ENCODE measurements at regions not wholly inside any gene's neighbourhood (a gene's known extent, or its start where the extent isn't known, plus 50 kb on each side); places are given as distances from the start of the nearest gene placed in this dataset.
"Not testable (repeated sequence)": the region's sequence is repeated elsewhere in the genome, so short reads cannot be mapped to it uniquely, and the experiment has no call there.

DNA sequence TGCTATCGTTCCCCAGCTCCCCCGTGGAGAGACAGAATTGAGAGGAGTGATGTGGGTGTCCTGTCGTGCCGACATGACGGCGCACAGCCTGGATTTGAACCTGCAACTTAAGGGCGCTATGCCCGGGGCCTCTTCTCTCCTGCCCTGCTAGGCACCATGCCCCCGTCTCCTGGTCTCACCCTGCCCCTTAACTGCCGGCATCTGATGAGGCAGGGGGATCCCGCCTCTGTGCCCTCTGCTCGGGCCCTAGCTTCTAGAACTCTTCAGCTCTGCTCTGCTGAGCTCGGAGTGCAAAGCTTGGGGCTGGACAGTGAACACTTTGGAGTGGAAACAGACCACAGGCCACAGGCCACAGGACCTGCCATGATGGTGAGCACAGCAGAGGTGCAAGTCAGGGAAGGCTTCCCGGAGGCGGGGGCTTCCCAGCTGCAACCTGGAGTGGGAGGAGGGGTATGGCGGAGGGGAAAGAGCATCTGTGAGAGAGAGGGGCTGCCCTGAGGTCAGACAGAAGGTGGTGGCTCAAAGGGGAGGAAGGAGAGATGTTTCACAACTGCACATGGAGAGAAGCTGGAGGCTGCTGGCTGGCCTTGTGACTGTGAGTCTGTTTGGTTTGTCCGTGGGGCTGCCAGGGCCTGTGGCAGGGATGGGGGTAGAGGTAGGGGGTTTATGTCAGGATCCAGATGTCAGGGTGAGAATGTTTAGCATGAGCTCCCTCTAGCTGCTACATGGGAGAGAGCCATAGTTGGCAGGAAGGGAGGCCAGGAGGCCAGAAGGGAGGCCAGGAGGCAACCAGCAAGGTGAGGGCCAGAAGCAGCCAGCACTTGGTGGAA is 107.8 kb downstream of the CRLF3 start:
- no peaks in the 10 kb centered on the region for H3K27me3 Mint-ChIP-seq (ENCODE audit: unreplicated experiment)
- H3K36me3 Mint-ChIP-seq (ENCODE audit: unreplicated experiment) = peaks cover 7% of the 10 kb centered on the region
- H3K9me3 Mint-ChIP-seq (ENCODE audit: unreplicated experiment) = no peaks in the 10 kb centered on the region
- peak; percentile 41 for TF ChIP-seq CTCF (IDR thresholded peaks at IDR 0.05)
- H3K4me3 Mint-ChIP-seq (ENCODE audit: unreplicated experiment) = no peak overlapping the region
- no peak overlapping the region for H3K27ac Mint-ChIP-seq (ENCODE audit: unreplicated experiment)
- peaks cover 19% of the 10 kb centered on the region for H3K4me1 Mint-ChIP-seq (ENCODE audit: unreplicated experiment)
- DNase-seq (ENCODE audit: extremely low spot score, unreplicated experiment) = no peak

DNA sequence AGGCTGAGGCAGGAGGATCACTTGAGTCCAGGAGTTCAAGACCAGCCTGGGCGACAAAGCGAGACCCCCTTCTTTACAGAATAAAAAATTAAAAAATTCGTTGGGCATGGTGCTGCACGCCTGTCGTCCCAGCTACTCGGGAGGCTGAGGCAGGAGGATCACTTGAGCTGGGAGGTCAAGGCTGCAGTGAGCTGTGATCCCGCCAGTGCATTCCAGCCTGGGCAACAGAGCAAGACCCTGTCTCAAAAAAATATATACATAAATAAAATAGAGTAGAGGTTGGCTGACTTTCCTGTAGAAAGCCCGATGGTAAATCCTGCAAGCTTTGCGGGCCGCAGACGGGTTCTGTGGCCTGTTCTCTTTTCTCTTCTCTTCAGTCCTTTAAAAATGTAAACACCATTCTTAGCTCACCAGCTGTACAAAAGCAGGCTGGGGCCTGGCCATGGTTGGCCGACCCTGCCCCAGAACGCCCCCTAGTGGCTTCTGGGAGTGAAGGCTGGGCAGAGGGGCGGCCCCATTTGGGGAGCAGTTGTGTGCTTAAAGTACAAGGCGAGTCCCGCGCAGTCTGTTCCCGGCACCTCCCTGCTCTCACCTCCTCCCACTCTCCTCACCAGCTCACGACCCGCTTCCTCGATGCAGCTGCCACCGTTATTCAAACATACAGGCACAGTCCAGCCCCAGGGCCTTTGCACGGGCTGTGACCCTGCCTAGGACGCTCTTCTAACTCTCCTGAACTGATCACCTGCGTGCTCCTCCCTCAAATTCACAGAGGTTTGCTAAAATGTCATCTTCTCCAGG is 109.5 kb downstream of the CRLF3 start:
- not testable (repeated sequence) for H3K27ac Mint-ChIP-seq (ENCODE audit: unreplicated experiment); H3K27me3 Mint-ChIP-seq (ENCODE audit: unreplicated experiment); H3K36me3 Mint-ChIP-seq (ENCODE audit: unreplicated experiment); H3K9me3 Mint-ChIP-seq (ENCODE audit: unreplicated experiment); DNase-seq (ENCODE audit: extremely low spot score, unreplicated experiment); H3K4me3 Mint-ChIP-seq (ENCODE audit: unreplicated experiment)
- TF ChIP-seq CTCF (IDR thresholded peaks at IDR 0.05) = peak; percentile 65
- H3K4me1 Mint-ChIP-seq (ENCODE audit: unreplicated experiment) = peaks cover 32% of the 10 kb centered on the region

- DNase-seq (ENCODE audit: extremely low spot score, unreplicated experiment); H3K4me3 Mint-ChIP-seq (ENCODE audit: unreplicated experiment); H3K27me3 Mint-ChIP-seq (ENCODE audit: unreplicated experiment); H3K9me3 Mint-ChIP-seq (ENCODE audit: unreplicated experiment); H3K27ac Mint-ChIP-seq (ENCODE audit: unreplicated experiment); H3K36me3 Mint-ChIP-seq (ENCODE audit: unreplicated experiment): not testable (repeated sequence)
- H3K4me1 Mint-ChIP-seq (ENCODE audit: unreplicated experiment) = peaks cover 29% of the 10 kb centered on the region
Measured at GRCh38 chr17:30713805-30714204, 110.7 kb downstream of the CRLF3 start.

DNA sequence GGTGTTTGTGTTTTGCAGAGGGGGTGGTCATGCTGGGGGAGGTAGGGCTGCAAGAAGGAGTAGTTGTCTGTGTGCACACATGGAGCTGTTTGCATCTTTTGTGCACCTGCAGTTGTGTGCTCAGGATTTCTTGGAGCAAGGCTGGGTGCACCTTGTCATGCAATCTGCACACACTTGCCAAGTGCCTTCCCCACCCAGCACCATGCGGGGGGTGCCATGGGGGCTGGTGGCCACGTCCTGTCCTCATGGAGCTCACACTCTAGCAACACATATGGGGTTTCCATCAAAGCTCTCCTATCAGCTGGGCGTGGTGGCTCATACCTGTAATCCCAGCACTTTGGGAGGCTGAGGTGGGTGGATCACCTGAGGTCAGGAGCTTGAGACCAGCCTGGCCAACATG is 111.6 kb downstream of the CRLF3 start:
- not testable (repeated sequence) for H3K9me3 Mint-ChIP-seq (ENCODE audit: unreplicated experiment); DNase-seq (ENCODE audit: extremely low spot score, unreplicated experiment); H3K36me3 Mint-ChIP-seq (ENCODE audit: unreplicated experiment); H3K27me3 Mint-ChIP-seq (ENCODE audit: unreplicated experiment); H3K27ac Mint-ChIP-seq (ENCODE audit: unreplicated experiment); H3K4me3 Mint-ChIP-seq (ENCODE audit: unreplicated experiment)
- peaks cover 29% of the 10 kb centered on the region for H3K4me1 Mint-ChIP-seq (ENCODE audit: unreplicated experiment)

GRCh38 chr17:30711626-30712507 is 112.6 kb downstream of the CRLF3 start:
- Mint-ChIP-seq H3K4me1 (ENCODE audit: unreplicated experiment) (peaks cover 35% of the 10 kb centered on the region), H3K4me3 (ENCODE audit: unreplicated experiment) (peak overlapping the region; percentile 83)
- not testable (repeated sequence) for H3K36me3 Mint-ChIP-seq (ENCODE audit: unreplicated experiment); H3K27me3 Mint-ChIP-seq (ENCODE audit: unreplicated experiment); H3K9me3 Mint-ChIP-seq (ENCODE audit: unreplicated experiment); DNase-seq (ENCODE audit: extremely low spot score, unreplicated experiment); H3K27ac Mint-ChIP-seq (ENCODE audit: unreplicated experiment)

GRCh38 chr17:30711176-30711575 is 113.3 kb downstream of the CRLF3 start:
- Mint-ChIP-seq H3K27ac (ENCODE audit: unreplicated experiment) (peak overlapping the region; percentile 74), H3K4me1 (ENCODE audit: unreplicated experiment) (peaks cover 36% of the 10 kb centered on the region), H3K4me3 (ENCODE audit: unreplicated experiment) (peak overlapping the region; percentile 83)
- not testable (repeated sequence) for H3K36me3 Mint-ChIP-seq (ENCODE audit: unreplicated experiment); H3K9me3 Mint-ChIP-seq (ENCODE audit: unreplicated experiment); H3K27me3 Mint-ChIP-seq (ENCODE audit: unreplicated experiment); DNase-seq (ENCODE audit: extremely low spot score, unreplicated experiment)

- not testable (repeated sequence) for H3K9me3 Mint-ChIP-seq (ENCODE audit: unreplicated experiment); H3K27me3 Mint-ChIP-seq (ENCODE audit: unreplicated experiment); DNase-seq (ENCODE audit: extremely low spot score, unreplicated experiment); H3K36me3 Mint-ChIP-seq (ENCODE audit: unreplicated experiment)
- peaks cover 35% of the 10 kb centered on the region for H3K4me1 Mint-ChIP-seq (ENCODE audit: unreplicated experiment)
- H3K27ac Mint-ChIP-seq (ENCODE audit: unreplicated experiment) = peak overlapping the region; percentile 74
- peak overlapping the region; percentile 83 for H3K4me3 Mint-ChIP-seq (ENCODE audit: unreplicated experiment)
Measured at GRCh38 chr17:30710276-30711088, 114.0 kb downstream of the CRLF3 start.

DNA sequence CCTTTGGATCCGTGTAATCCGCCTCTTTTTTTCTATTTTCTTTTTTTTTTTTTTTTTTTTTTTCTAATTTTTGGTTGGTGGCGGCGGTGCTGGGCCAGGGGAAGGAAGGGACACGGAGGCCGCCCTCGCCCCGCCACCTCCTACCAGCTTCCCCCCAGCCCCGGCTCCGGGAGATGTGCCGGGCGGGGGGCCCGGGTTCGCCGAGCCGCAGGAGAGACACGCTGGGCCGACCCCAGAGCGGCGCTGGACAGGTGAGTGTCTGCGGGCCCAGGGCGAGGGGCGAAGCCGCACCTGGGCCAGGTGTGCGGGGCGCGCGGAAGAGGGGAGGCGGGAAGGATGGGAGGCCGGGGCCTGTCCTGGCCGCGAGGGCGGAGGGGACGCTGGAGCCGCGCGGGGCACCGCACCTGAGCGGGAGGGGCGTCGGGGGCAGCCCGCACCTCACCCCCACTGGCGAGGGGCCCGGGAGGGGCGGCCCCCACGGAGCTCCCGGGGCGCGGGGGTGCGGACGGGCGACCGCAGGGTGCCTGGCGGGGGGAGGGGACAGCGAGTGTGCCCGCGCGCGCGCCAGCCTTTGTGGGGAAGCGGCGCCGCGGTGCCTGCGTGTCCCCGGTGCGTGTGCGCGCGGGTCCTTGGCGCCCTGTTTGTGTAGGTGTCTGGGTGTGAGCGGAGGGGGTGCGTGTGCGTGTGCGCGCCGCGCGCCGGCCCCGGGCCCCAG is 114.8 kb downstream of the CRLF3 start:
- not testable (repeated sequence) for H3K9me3 Mint-ChIP-seq (ENCODE audit: unreplicated experiment); H3K36me3 Mint-ChIP-seq (ENCODE audit: unreplicated experiment); DNase-seq (ENCODE audit: extremely low spot score, unreplicated experiment); H3K27me3 Mint-ChIP-seq (ENCODE audit: unreplicated experiment)
- Mint-ChIP-seq H3K4me1 (ENCODE audit: unreplicated experiment) (peaks cover 33% of the 10 kb centered on the region), H3K4me3 (ENCODE audit: unreplicated experiment) (peak overlapping the region; percentile 83), H3K27ac (ENCODE audit: unreplicated experiment) (peak overlapping the region; percentile 47)

All from osteocyte (in vitro differentiated cells).